HUDEP-2 (cell line): ENCODE measurements at regions not wholly inside any gene's neighbourhood (a gene's known extent, or its start where the extent isn't known, plus 50 kb on each side); places are given as distances from the start of the nearest gene placed in this dataset.

Experiments used
- DNase-seq, 76 experiments: peaks; one replicate each; lab custom pipeline; 2025; ENCODE audit not compliant: unreplicated experiment in 76 of 76; lab: John Stamatoyannopoulos, UW

- DNase-seq, result no peak
Observed at GRCh38 chr19:31164791-31165251, 184.4 kb downstream of the TSHZ3 start.

GRCh38 chr19:31160336-31160926 is 188.8 kb downstream of the TSHZ3 start:
- no peak for DNase-seq

GRCh38 chr19:31154021-31154420 is 195.2 kb downstream of the TSHZ3 start:
- no peak for DNase-seq

- no peak for DNase-seq
Observed at GRCh38 chr19:31152906-31153305, 196.3 kb downstream of the TSHZ3 start.

- no peak for DNase-seq
Observed at GRCh38 chr19:31149441-31149941, 199.7 kb downstream of the TSHZ3 start.

- DNase-seq, result no peak
Observed at GRCh38 chr19:31148671-31149070, 200.6 kb downstream of the TSHZ3 start.

- DNase-seq, result no peak
Observed at GRCh38 chr19:31147234-31147633, 202.0 kb downstream of the TSHZ3 start.

GRCh38 chr19:31146546-31147183 is 202.6 kb downstream of the TSHZ3 start:
- no peak for DNase-seq

GRCh38 chr19:31146015-31146414 is 203.2 kb downstream of the TSHZ3 start:
- DNase-seq, result no peak

- DNase-seq, result no peak
Observed at GRCh38 chr19:31145007-31145406, 204.2 kb downstream of the TSHZ3 start.

- no peak for DNase-seq
Observed at GRCh38 chr19:31144075-31144870, 205.0 kb downstream of the TSHZ3 start.

GRCh38 chr19:31141301-31141700 is 207.9 kb downstream of the TSHZ3 start:
- no peak for DNase-seq

GRCh38 chr19:31140717-31141116 is 208.5 kb downstream of the TSHZ3 start:
- DNase-seq, result no peak

GRCh38 chr19:31139871-31140505 is 209.2 kb downstream of the TSHZ3 start:
- DNase-seq, result no peak

- DNase-seq, result no peak
Observed at GRCh38 chr19:31138077-31138476, 211.2 kb downstream of the TSHZ3 start.

GRCh38 chr19:31135841-31136240 is 213.4 kb downstream of the TSHZ3 start:
- DNase-seq, result no peak

GRCh38 chr19:31132753-31133110 is 216.5 kb downstream of the TSHZ3 start:
- no peak for DNase-seq

- no peak for DNase-seq
Observed at GRCh38 chr19:31128291-31128690, 220.9 kb downstream of the TSHZ3 start.

GRCh38 chr19:31127134-31127967 is 221.9 kb downstream of the TSHZ3 start:
- DNase-seq, result no peak

- DNase-seq, result no peak
Observed at GRCh38 chr19:31126236-31126635, 223.0 kb downstream of the TSHZ3 start.
